ENCODE measurements at regions not wholly inside any gene's neighbourhood (a gene's known extent, or its start where the extent isn't known, plus 50 kb on each side); places are given as distances from the start of the nearest gene placed in this dataset.
"Not testable (repeated sequence)": the region's sequence is repeated elsewhere in the genome, so short reads cannot be mapped to it uniquely, and the experiment has no call there.

GRCh38 chr7:120070201-120070600 is 202.8 kb upstream of the KCND2 start:
- no peak for DNase-seq (ENCODE audit: low read depth in 2 of 2)
- no peak overlapping the region for H3K4me3 ChIP-seq (replicated peaks in 1 of 2; ENCODE audit: low read depth in 2 of 2, low read length in 2 of 2)

DNA sequence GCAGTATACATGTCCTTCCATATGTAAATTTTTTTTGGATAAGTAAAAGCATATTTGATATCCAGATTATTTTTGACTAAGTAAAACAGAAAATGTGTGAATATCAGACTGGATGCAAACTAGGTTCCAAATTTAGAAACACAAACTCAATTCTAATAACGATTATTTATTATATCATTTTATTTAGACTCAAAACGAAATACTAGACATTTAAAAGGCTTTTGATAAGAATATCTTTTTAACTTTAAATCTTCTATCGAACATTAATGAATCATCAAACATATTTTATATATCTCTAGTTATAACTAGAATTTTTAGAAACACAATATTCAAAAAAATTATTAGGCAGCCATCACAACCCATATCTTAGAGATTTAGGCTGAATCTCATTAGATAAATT is 195.2 kb upstream of the KCND2 start:
- H3K4me3 ChIP-seq (replicated peaks in 1 of 2; ENCODE audit: low read depth in 2 of 2, low read length in 2 of 2), result no peak overlapping the region
- DNase-seq (ENCODE audit: low read depth in 2 of 2), result no peak
- TF ChIP-seq, protein P1, sequence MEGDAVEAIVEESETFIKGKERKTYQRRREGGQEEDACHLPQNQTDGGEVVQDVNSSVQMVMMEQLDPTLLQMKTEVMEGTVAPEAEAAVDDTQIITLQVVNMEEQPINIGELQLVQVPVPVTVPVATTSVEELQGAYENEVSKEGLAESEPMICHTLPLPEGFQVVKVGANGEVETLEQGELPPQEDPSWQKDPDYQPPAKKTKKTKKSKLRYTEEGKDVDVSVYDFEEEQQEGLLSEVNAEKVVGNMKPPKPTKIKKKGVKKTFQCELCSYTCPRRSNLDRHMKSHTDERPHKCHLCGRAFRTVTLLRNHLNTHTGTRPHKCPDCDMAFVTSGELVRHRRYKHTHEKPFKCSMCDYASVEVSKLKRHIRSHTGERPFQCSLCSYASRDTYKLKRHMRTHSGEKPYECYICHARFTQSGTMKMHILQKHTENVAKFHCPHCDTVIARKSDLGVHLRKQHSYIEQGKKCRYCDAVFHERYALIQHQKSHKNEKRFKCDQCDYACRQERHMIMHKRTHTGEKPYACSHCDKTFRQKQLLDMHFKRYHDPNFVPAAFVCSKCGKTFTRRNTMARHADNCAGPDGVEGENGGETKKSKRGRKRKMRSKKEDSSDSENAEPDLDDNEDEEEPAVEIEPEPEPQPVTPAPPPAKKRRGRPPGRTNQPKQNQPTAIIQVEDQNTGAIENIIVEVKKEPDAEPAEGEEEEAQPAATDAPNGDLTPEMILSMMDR (IDR thresholded peaks at IDR 0.05; ENCODE audit: low read depth, low read length), result no peak

More at GRCh38 chr7:120070201-120070600, 202.8 kb upstream of the KCND2 start:
- TF ChIP-seq, protein P1 (IDR thresholded peaks at IDR 0.05; ENCODE audit: low read depth, low read length), result no peak

GRCh38 chr7:120079022-120079421 is 194.0 kb upstream of the KCND2 start:
- TF ChIP-seq, protein P1 (IDR thresholded peaks at IDR 0.05; ENCODE audit: low read depth, low read length), result no peak
- DNase-seq (ENCODE audit: low read depth in 2 of 2), result no peak
- no peak overlapping the region for H3K4me3 ChIP-seq (replicated peaks in 1 of 2; ENCODE audit: low read depth in 2 of 2, low read length in 2 of 2)

- TF ChIP-seq, protein P1 (IDR thresholded peaks at IDR 0.05; ENCODE audit: low read depth, low read length), result no peak
- no peak overlapping the region for H3K4me3 ChIP-seq (replicated peaks in 1 of 2; ENCODE audit: low read depth in 2 of 2, low read length in 2 of 2)
- no peak for DNase-seq (ENCODE audit: low read depth in 2 of 2)
These were observed 193.3 kb upstream of the KCND2 start for GRCh38 chr7:120079704-120080103.

DNA sequence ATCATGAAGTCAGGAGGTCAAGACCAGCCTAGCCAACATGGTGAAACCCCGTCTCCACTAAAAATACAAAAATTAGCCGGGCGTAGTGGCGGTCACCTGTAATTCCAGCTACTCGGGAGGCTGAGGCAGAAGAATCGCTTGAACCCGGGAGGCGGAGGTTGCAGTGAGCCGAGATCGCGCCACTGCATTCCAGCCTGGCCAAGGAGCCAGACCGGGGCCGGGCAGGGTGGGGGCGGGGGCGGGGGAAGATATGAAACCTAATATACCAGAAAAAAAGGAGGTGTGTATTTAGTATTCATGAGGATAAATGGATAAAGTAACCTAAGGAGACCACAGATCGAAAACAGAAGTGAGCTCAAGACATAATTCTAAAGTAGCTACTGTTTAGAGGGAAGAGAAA is 186.5 kb upstream of the KCND2 start:
- DNase-seq (ENCODE audit: low read depth in 2 of 2); H3K4me3 ChIP-seq (replicated peaks in 1 of 2; ENCODE audit: low read depth in 2 of 2, low read length in 2 of 2): not testable (repeated sequence)

- H3K4me3 ChIP-seq (replicated peaks in 1 of 2; ENCODE audit: low read depth in 2 of 2, low read length in 2 of 2), result no peak overlapping the region
- TF ChIP-seq, protein P1 (IDR thresholded peaks at IDR 0.05; ENCODE audit: low read depth, low read length), result peak; percentile 61
- peak; percentile 56 to 74 for DNase-seq (ENCODE audit: low read depth in 2 of 2)
These were observed 183.0 kb upstream of the KCND2 start for GRCh38 chr7:120089968-120090367.

DNA sequence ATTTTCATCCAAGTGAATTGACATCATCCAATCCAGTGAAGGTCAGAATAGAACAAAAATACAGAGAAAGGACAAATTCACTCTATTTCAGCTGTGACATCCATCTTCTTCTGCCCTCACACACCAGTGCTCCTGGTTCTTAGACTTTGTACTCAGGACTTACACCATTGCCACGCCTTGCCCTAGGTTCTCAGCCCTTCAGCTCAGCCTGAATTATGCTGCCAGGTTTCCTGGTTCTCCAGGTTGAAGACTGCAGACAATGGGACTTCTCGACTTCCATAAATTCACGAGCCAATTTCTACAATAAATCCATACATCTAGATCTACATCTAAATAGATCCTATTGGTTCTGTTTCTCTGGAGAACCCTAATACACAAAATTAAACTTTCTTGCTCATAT is 181.2 kb upstream of the KCND2 start:
- H3K4me3 ChIP-seq (replicated peaks in 1 of 2; ENCODE audit: low read depth in 2 of 2, low read length in 2 of 2), result no peak overlapping the region
- TF ChIP-seq, protein P1 (IDR thresholded peaks at IDR 0.05; ENCODE audit: low read depth, low read length), result no peak
- DNase-seq (ENCODE audit: low read depth in 2 of 2), result no peak
